ENCODE measurements at regions not wholly inside any gene's neighbourhood (a gene's known extent, or its start where the extent isn't known, plus 50 kb on each side); places are given as distances from the start of the nearest gene placed in this dataset.

DNA sequence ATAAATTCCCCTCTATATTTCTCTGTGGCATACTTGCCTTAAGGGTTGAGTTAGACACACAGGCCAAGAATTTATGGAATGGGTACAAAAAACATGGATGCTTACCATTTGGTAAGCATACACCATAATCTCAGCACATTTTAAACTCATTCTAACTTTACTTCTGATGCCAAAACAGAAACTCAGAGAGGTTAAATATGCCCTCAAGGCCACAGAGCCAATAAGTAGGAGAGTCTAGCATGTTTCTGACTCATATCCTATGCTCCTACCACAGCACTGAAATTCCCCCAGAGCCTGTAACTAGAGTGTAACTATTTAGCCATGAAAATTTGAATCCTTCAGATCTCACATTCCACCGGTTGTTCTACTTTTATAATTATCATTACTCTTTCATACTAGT is 559.7 kb downstream of the ACTL7B start:
- Histone ChIP-seq H3K27me3 (ENCODE audit: insufficient read depth) (no peaks in the 10 kb centered on the region), H3K9me2 (ENCODE audit: insufficient read depth) (peaks cover 7% of the 10 kb centered on the region; the same call in 1 of the 2 replicates), H3K79me2 (replicated peaks; ENCODE audit: insufficient read depth) (no peaks in the 10 kb centered on the region), H3K27ac (ENCODE audit: low read depth) (no peak overlapping the region), H3F3A (replicated peaks; ENCODE audit: low read depth) (no peaks in the 10 kb centered on the region), H4K20me1 (replicated peaks; ENCODE audit: insufficient read depth) (no peaks in the 10 kb centered on the region), H3K4me3 (no peak overlapping the region), H3K4me1 (ENCODE audit: insufficient read depth) (no peaks in the 10 kb centered on the region), H3K4me2 (no peak overlapping the region), H2AFZ (no peak overlapping the region), H3K36me3 (ENCODE audit: insufficient read depth) (no peaks in the 10 kb centered on the region)
- no peak for ATAC-seq
- H3K27ac Mint-ChIP-seq, result no peak overlapping the region
- H3K27me3 Mint-ChIP-seq (ENCODE audit: insufficient read depth, low read depth, poor library complexity), result peaks cover 2% of the 10 kb centered on the region
- TF ChIP-seq REST (IDR thresholded peaks at IDR 0.05; ENCODE audit: unreplicated experiment), result no peak
- no peak for TF ChIP-seq ZNF462 (CRISPR knock-in tag; IDR thresholded peaks at IDR 0.05)
- TF ChIP-seq JUNB (IDR thresholded peaks at IDR 0.05; ENCODE audit: unreplicated experiment), result no peak
- TF ChIP-seq STAT1 (IDR thresholded peaks at IDR 0.05; ENCODE audit: unreplicated experiment), result no peak
- no peak for TF ChIP-seq NANOG (IDR thresholded peaks at IDR 0.05; ENCODE audit: borderline replicate concordance)
- TF ChIP-seq CTCF (conservative IDR thresholded peaks at IDR 0.05; ENCODE audit: low read depth in 2 of 2), result no peak
- no peak for TF ChIP-seq EZH2phosphoT487 (IDR thresholded peaks at IDR 0.05; ENCODE audit: unreplicated experiment)
- TF ChIP-seq CREB1 (CRISPR knock-in tag; IDR thresholded peaks at IDR 0.05; ENCODE audit: low read depth), result no peak
- TF ChIP-seq, protein P1, sequence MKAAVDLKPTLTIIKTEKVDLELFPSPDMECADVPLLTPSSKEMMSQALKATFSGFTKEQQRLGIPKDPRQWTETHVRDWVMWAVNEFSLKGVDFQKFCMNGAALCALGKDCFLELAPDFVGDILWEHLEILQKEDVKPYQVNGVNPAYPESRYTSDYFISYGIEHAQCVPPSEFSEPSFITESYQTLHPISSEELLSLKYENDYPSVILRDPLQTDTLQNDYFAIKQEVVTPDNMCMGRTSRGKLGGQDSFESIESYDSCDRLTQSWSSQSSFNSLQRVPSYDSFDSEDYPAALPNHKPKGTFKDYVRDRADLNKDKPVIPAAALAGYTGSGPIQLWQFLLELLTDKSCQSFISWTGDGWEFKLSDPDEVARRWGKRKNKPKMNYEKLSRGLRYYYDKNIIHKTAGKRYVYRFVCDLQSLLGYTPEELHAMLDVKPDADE (IDR thresholded peaks at IDR 0.05), result no peak
- TF ChIP-seq POLR2AphosphoS5 (IDR thresholded peaks at IDR 0.05; ENCODE audit: low read depth), result no peak
- no peak for TF ChIP-seq ZNF114 (CRISPR knock-in tag; IDR thresholded peaks at IDR 0.05)
- TF ChIP-seq ZNF331 (CRISPR knock-in tag; IDR thresholded peaks at IDR 0.05; ENCODE audit: low read depth), result no peak
- no peak for TF ChIP-seq EZH2 (IDR thresholded peaks at IDR 0.05; ENCODE audit: low read depth, unreplicated experiment)
- no peak overlapping the region for H3K4me3 Mint-ChIP-seq
- no peaks in the 10 kb centered on the region for H3K36me3 Mint-ChIP-seq (ENCODE audit: low read depth)
- H3K9me3 Mint-ChIP-seq, result peaks cover 4% of the 10 kb centered on the region; the same call in 1 of the 3 replicates
- peaks cover 4% of the 10 kb centered on the region; the same call in 2 of the 3 replicates for H3K4me1 Mint-ChIP-seq
- DNase-seq (ENCODE audit: low spot score), result no peak

All from GM23338 (cell line).